Large intestine (tissue), 3 donors: ENCODE measurements at regions not wholly inside any gene's neighbourhood (a gene's known extent, or its start where the extent isn't known, plus 50 kb on each side); places are given as distances from the start of the nearest gene placed in this dataset.
A peak's percentile ranks its signal among the peaks of the same experiment; 100 is the strongest.

Experiments
- DNase-seq, 2 donors: peaks; one replicate each; pipeline versions ENCODE4 v3.0.0 to v3.0.0-alpha.2; 2013
- H3K27ac ChIP-seq: one replicate; pipeline ENCODE4 v1.5.1; 2013; ENCODE audit warnings: low read length
- H3K27me3 ChIP-seq: 2 replicates; pipeline ENCODE4 v1.6.1; 2013; ENCODE audit warnings: low read length; ENCODE audit not compliant: control insufficient read depth, insufficient read depth
- H3K36me3 ChIP-seq: 2 replicates; pipeline ENCODE4 v1.6.1; 2013; ENCODE audit warnings: low read length; ENCODE audit not compliant: control insufficient read depth, insufficient read depth
- H3K4me1 ChIP-seq: one replicate; pipeline ENCODE4 v1.6.1; 2013; ENCODE audit warnings: low read length; ENCODE audit not compliant: control insufficient read depth, insufficient read depth
- H3K4me3 ChIP-seq: one replicate; pipeline ENCODE4 v1.5.1; 2013; ENCODE audit warnings: low read length
- H3K9me3 ChIP-seq: one replicate; pipeline ENCODE4 v1.6.1; 2013; ENCODE audit warnings: mild to moderate bottlenecking, low read depth, low read length, moderate library complexity; ENCODE audit not compliant: control insufficient read depth
- WGBS: methylation state at CpG from one replicate; pipeline ENCODE4 v1.1.5; 2013; ENCODE audit warnings: low lambda C conversion rate; ENCODE audit not compliant: insufficient coverage; 5-methylcytosine and 5-hydroxymethylcytosine counted together

DNA sequence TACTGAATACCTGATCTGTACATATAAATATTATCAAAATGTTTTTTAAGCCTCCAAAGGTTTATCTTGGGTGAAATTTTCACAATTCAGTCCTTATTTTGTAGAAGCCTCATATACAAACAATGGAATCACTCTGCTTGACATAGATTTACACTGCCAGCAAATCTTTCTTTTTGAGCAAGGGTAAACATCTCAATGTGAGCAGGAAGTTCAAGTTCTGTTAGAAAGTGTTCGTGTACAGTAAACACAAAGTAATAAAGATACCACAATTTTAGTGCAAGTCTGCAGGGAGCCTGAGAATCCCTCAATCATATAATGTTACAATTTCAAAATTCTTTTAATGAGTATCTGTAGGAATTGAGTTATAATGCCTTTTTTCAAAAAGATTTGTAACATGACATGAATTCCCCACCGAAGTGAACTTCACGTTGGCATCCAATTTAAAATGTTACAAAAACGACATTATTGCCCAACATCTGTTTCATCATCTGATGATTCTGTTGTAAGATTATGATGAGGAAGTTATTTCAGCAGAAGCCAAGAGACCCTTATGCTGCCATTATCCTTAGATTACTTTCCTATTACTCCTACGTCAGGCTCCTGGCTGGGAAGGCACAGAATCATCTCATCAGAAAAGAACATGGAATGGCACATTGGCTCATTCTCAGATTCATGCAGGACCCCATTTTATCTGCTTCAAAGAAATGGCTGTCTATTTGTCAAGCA, 283.9 kb upstream of the ACVR2A start:
- no peaks in the 10 kb centered on the region for H3K36me3 ChIP-seq
- no peak overlapping the region for H3K4me3 ChIP-seq
- H3K27me3 ChIP-seq, result no peaks in the 10 kb centered on the region
- H3K9me3 ChIP-seq, result no peaks in the 10 kb centered on the region
- WGBS, result 40% methylated on average over 1 of the region's 5 CpGs
- no peak overlapping the region for H3K27ac ChIP-seq
- DNase-seq, result peak in 1 of 2 donors; percentile 16
- H3K4me1 ChIP-seq, result peaks cover 9% of the 10 kb centered on the region

- Histone ChIP-seq H3K27me3 (no peaks in the 10 kb centered on the region), H3K4me3 (no peak overlapping the region), H3K36me3 (no peaks in the 10 kb centered on the region), H3K4me1 (peaks cover 9% of the 10 kb centered on the region), H3K27ac (peak overlapping the region; percentile 7), H3K9me3 (no peaks in the 10 kb centered on the region)
- WGBS, result no CpG with 5 or more reads among the region's 4 CpGs
- peak; percentile 42 to 83 for DNase-seq
Measured at GRCh38 chr2:147559070-147559725, 285.6 kb upstream of the ACVR2A start.

DNA sequence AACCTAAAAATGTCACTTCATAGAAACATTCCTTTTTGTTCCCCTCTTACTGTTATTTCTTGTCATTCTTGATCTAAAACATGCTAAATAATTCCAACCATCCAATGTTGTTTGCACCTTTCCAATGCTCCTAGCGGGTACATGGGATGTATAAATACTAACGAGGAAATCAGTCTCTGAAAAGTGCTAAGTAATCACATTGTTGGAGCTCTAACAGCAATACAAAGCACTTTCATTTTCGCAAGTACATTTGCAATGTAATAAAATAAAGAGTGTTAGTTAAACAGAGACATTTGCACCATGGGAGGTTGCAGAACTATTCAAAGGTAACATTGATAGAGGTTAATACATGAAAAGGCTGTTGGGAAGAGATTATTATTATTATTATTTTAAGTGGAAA, 286.2 kb upstream of the ACVR2A start:
- DNase-seq, result peak in 1 of 2 donors; percentile 51
- WGBS, result 36% methylated on average over 3 of the region's 3 CpGs
- Histone ChIP-seq H3K4me1 (peaks cover 9% of the 10 kb centered on the region), H3K36me3 (no peaks in the 10 kb centered on the region), H3K9me3 (no peaks in the 10 kb centered on the region), H3K4me3 (no peak overlapping the region), H3K27ac (no peak overlapping the region), H3K27me3 (no peaks in the 10 kb centered on the region)

GRCh38 chr2:147554521-147555107, 290.2 kb upstream of the ACVR2A start:
- Histone ChIP-seq H3K4me1 (peaks cover 3% of the 10 kb centered on the region), H3K36me3 (no peaks in the 10 kb centered on the region), H3K4me3 (no peak overlapping the region), H3K9me3 (no peaks in the 10 kb centered on the region), H3K27ac (no peak overlapping the region), H3K27me3 (no peaks in the 10 kb centered on the region)
- no peak for DNase-seq
- 83% methylated on average over 1 of the region's 5 CpGs for WGBS

DNA sequence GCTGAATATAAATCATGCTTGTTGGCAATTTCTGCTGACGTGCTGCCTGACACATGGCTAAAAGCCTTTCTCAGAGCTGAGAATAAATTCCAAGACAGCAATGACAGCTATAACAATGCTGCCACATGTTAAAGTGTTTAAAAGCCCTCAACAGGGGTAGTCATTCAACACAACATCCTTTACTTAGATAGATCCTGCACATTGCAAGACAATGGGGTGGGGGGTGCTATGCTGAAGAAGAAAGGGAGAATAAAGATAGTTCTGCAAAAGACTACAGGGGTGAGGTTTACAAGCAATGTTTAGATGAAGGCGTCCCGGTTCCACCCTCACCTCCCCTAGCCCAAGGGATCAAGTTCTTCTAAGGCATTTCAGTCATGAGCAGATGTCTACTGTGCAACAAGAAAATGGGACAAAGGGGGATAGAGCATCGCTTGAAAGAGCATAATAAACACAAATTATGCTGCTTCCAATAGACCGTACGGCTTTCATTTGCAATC, 291.0 kb upstream of the ACVR2A start:
- Histone ChIP-seq H3K4me3 (no peak overlapping the region), H3K36me3 (no peaks in the 10 kb centered on the region), H3K27ac (no peak overlapping the region), H3K9me3 (no peaks in the 10 kb centered on the region), H3K4me1 (no peaks in the 10 kb centered on the region), H3K27me3 (no peaks in the 10 kb centered on the region)
- no CpG with 5 or more reads among the region's 6 CpGs for WGBS
- no peak for DNase-seq

DNA sequence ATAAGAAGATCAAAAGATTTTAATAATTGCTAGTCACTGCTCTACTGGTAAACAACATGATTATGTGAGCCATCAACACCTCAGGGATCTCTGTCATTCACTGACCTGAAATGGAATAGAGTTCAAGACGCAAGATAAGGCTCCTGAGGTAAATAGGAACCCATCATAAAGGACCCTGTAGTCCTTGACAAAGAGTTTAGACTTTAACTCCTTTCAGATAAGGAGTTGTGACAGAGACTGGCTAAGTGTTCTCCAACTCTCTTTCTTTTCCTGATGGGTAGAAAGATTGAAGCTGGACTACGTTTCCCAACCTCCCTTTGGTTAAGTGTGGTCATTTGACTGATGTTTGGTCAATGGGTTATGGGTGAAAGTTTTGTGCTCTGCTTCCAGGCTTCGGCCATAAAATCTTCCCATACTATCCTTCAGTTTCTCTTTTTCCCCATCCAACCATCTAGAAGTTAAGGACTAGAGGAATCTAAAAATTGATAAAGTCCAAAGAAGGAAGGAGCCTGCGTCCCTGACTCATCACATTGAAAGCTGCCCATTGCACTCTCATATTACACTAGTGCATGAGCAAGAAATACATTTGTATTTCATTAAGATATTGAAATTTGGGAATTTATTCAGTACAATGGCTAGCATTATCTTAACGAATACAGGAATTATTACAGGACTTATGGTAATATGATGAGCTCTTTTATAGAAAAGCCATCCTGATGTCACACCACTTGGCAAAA, 293.7 kb upstream of the ACVR2A start:
- Histone ChIP-seq H3K27ac (peak overlapping the region; percentile 8), H3K36me3 (no peaks in the 10 kb centered on the region), H3K4me3 (no peak overlapping the region), H3K4me1 (no peaks in the 10 kb centered on the region), H3K27me3 (no peaks in the 10 kb centered on the region), H3K9me3 (no peaks in the 10 kb centered on the region)
- peak; percentile 58 to 80 for DNase-seq
- 100% methylated on average over 1 of the region's 5 CpGs for WGBS

DNA sequence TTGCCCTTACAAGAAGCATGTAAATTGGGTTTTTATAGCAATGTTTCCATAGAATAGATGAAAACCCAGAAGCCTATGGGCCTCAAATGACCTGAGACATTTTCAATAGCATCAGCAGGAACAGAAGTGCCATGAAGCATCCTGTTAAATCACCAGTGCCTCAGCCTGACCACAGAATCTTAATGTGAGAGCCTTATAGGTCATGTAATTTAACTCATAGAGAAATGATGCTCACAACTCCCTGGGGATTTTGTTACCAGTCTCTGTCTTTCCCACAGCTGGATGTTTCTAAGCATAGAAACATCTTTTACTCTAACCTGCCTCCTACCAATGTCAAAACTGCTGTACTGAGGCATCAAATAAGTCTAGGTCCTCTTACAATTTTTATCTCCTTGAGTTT, 295.8 kb upstream of the ACVR2A start:
- H3K27ac ChIP-seq, result no peak overlapping the region
- H3K27me3 ChIP-seq, result no peaks in the 10 kb centered on the region
- H3K9me3 ChIP-seq, result no peaks in the 10 kb centered on the region
- no peaks in the 10 kb centered on the region for H3K4me1 ChIP-seq
- no peak overlapping the region for H3K4me3 ChIP-seq
- DNase-seq, result no peak
- H3K36me3 ChIP-seq, result no peaks in the 10 kb centered on the region

GRCh38 chr2:147548451-147548850, 296.4 kb upstream of the ACVR2A start:
- Histone ChIP-seq H3K27ac (no peak overlapping the region), H3K27me3 (no peaks in the 10 kb centered on the region), H3K9me3 (no peaks in the 10 kb centered on the region), H3K4me1 (no peaks in the 10 kb centered on the region), H3K36me3 (no peaks in the 10 kb centered on the region), H3K4me3 (no peak overlapping the region)
- no peak for DNase-seq
- no CpG with 5 or more reads among the region's 1 CpG for WGBS

DNA sequence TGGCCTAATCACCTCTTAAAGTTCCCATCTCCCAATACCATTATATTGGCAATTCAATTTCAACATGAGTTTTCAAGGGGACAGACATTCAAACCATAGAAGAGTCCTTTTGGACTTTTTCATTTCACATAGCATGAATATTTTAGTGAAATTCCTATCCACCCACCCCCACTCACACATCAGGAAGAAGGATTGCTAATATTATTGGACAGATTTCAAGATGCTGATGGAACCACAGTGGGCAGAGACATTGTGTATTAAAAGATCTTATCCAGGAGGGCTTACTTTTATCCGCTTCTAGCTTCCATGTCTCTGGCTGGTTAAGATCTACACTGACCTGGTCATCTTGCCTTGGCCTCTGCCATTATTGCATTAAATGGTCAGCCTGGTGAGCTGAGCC, 297.4 kb upstream of the ACVR2A start:
- WGBS, result no CpG with 5 or more reads among the region's 1 CpG

GRCh38 chr2:147546109-147546508, 298.7 kb upstream of the ACVR2A start:
- Histone ChIP-seq H3K27me3 (no peaks in the 10 kb centered on the region), H3K27ac (no peak overlapping the region), H3K4me3 (no peak overlapping the region), H3K36me3 (no peaks in the 10 kb centered on the region), H3K4me1 (no peaks in the 10 kb centered on the region), H3K9me3 (no peaks in the 10 kb centered on the region)
- no CpG with 5 or more reads among the region's 1 CpG for WGBS
- DNase-seq, result no peak

More for the DNA sequence above, 297.4 kb upstream of the ACVR2A start:
- no peaks in the 10 kb centered on the region for H3K36me3 ChIP-seq
- no peaks in the 10 kb centered on the region for H3K27me3 ChIP-seq
- no peaks in the 10 kb centered on the region for H3K9me3 ChIP-seq
- no peak overlapping the region for H3K27ac ChIP-seq
- H3K4me3 ChIP-seq, result no peak overlapping the region
- H3K4me1 ChIP-seq, result no peaks in the 10 kb centered on the region
- DNase-seq, result no peak
